Endothelial cell of umbilical vein (primary cell): ENCODE measurements at regions not wholly inside any gene's neighbourhood (a gene's known extent, or its start where the extent isn't known, plus 50 kb on each side); places are given as distances from the start of the nearest gene placed in this dataset.

ENCODE experiments used
- BruUV-seq: library from RNA; stranded (reverse); fragments of 400-500 nt; replicated peaks from 2 replicates; lab custom pipeline; 2021; lab: Mats Ljungman, UMichigan
- CTCF ChIA-PET: fragments of 300-600, 350-600 bp; sonication (Branson Sonifier 250); formaldehyde crosslinking; loops from one replicate; lab custom pipeline; 2021; ENCODE audit warnings: antibody characterized with exemption, inconsistent platforms; lab: Charles Lee
- POLR2A ChIA-PET: fragments of 300-600, 350-600 bp; sonication (Branson Sonifier 250); formaldehyde crosslinking; loops from one replicate; lab custom pipeline; 2021; ENCODE audit warnings: antibody characterized with exemption, inconsistent platforms; lab: Charles Lee
- DNase-seq: peaks from one replicate; pipeline ENCODE4 v3.0.0-alpha.2; 2011; ENCODE audit warnings: low read depth, low spot score
- FAIRE-seq: peaks from 2 replicates; lab custom pipeline; 2011; peaks lifted over from hg19 to GRCh38; lab: Jason Lieb, UNC
- H2AFZ ChIP-seq: 2 replicates; pipeline ENCODE4 v1.6.0; 2012; ENCODE audit warnings: low read depth, low read length, control low read depth, inconsistent platforms
- H3K27ac ChIP-seq: 2 replicates; pipeline ENCODE4 v1.5.1; 2011; ENCODE audit warnings: low read depth, mild to moderate bottlenecking, control low read depth, low read length, moderate library complexity; ENCODE audit not compliant: insufficient read depth
- H3K27me3 ChIP-seq, 2 experiments: 2 replicates each; pipeline versions ENCODE4 v1.6.0 to v1.6.1; 2011; ENCODE audit warnings: low read length in 2 of 2, mixed read lengths in 1 of 2; ENCODE audit not compliant: control insufficient read depth in 2 of 2, insufficient read depth in 2 of 2
- H3K36me3 ChIP-seq, 2 experiments: 2 replicates in 1 of 2; 3 replicates in 1 of 2; pipeline ENCODE4 v1.5.1; 2011; ENCODE audit warnings: low read length in 2 of 2, mild to moderate bottlenecking in 1 of 2, moderate library complexity in 1 of 2; ENCODE audit not compliant: control insufficient read depth in 2 of 2, insufficient read depth in 2 of 2; ENCODE audit errors: extremely low read depth in 1 of 2
- H3K4me1 ChIP-seq: 3 replicates; pipeline ENCODE4 v1.5.1; 2011; ENCODE audit warnings: mild to moderate bottlenecking, low read length; ENCODE audit not compliant: control insufficient read depth, insufficient read depth; ENCODE audit errors: extremely low read depth
- H3K4me2 ChIP-seq: 2 replicates; pipeline ENCODE4 v1.6.1; 2011; ENCODE audit warnings: low read length, control low read depth, mixed read lengths; ENCODE audit not compliant: insufficient read depth
- H3K4me3 ChIP-seq, 3 experiments: fragments of 200-600 bp in 1 of 3; sonication (generic), shearing (Covaris generic) in 1 of 3; replicated peaks in 1 of 3; 2 replicates each; pipeline ENCODE4 v1.5.1; 2011 to 2016; ENCODE audit warnings: control low read depth in 3 of 3, low read length in 3 of 3, mild to moderate bottlenecking in 2 of 3, inconsistent platforms in 1 of 3, low read depth in 1 of 3, moderate library complexity in 1 of 3; ENCODE audit not compliant: insufficient read depth in 1 of 3
- H3K79me2 ChIP-seq: 2 replicates; pipeline ENCODE4 v1.6.0; 2012; ENCODE audit warnings: low read length, inconsistent platforms; ENCODE audit not compliant: control insufficient read depth, insufficient read depth
- H3K9ac ChIP-seq: replicated peaks from 2 replicates; pipeline ENCODE3; 2011; ENCODE audit warnings: low read length, control low read depth; ENCODE audit not compliant: insufficient read depth; ENCODE audit errors: extremely low read depth
- H3K9me1 ChIP-seq: replicated peaks from 3 replicates; pipeline ENCODE4 v1.6.0; 2011; ENCODE audit warnings: mild to moderate bottlenecking, low read length; ENCODE audit not compliant: control insufficient read depth, insufficient read depth; ENCODE audit errors: extremely low read depth
- H3K9me3 ChIP-seq: replicated peaks from 2 replicates; pipeline ENCODE4 v1.5.1; 2012; ENCODE audit warnings: low read length, inconsistent platforms; ENCODE audit not compliant: control insufficient read depth, insufficient read depth
- H4K20me1 ChIP-seq: replicated peaks from 2 replicates; pipeline ENCODE3; 2011; ENCODE audit warnings: mild to moderate bottlenecking, low read length; ENCODE audit not compliant: control insufficient read depth, insufficient read depth; ENCODE audit errors: extremely low read depth
- CTCF ChIP-seq, 2 donors: IDR thresholded peaks; 1 replicate in 1 of 2; 2 replicates in 1 of 2; pipeline ENCODE4 v1.5.1; 2011; ENCODE audit warnings: low read length in 2 of 2, mild to moderate bottlenecking in 2 of 2, moderate library complexity in 2 of 2, control low read depth in 1 of 2, inconsistent platforms in 1 of 2, low read depth in 1 of 2; ENCODE audit not compliant: insufficient read depth in 1 of 2; ENCODE audit errors: extremely low read depth in 1 of 2
- EZH2 ChIP-seq: IDR thresholded peaks from 2 replicates; pipeline ENCODE4 v1.6.1; 2012; ENCODE audit warnings: borderline replicate concordance, low read depth, mild to moderate bottlenecking, moderate library complexity, low read length, inconsistent platforms; ENCODE audit not compliant: severe bottlenecking
- FOS ChIP-seq: IDR thresholded peaks from 2 replicates; pipeline ENCODE4 v1.6.1; 2011; ENCODE audit warnings: mild to moderate bottlenecking, low read length, moderate library complexity, borderline replicate concordance; ENCODE audit not compliant: insufficient read depth
- GATA2 ChIP-seq: IDR thresholded peaks from 2 replicates; pipeline ENCODE4 v1.7.0; 2011; ENCODE audit warnings: low read depth, mild to moderate bottlenecking, moderate library complexity, mixed read lengths, low read length; ENCODE audit not compliant: insufficient read length, insufficient read depth
- JUN ChIP-seq: IDR thresholded peaks from 2 replicates; pipeline ENCODE4 v1.6.1; 2011; ENCODE audit warnings: borderline replicate concordance, low read depth; ENCODE audit not compliant: insufficient read length, insufficient read depth
- MAX ChIP-seq: IDR thresholded peaks from 2 replicates; pipeline ENCODE4 v1.6.1; 2011; ENCODE audit not compliant: insufficient read depth, insufficient read length
- MYC ChIP-seq: IDR thresholded peaks from one replicate; pipeline ENCODE4 v1.6.1; 2011; ENCODE audit warnings: mild to moderate bottlenecking, low read depth, low read length
- dilution Hi-C: fragments of 300-500 bp; cut with MboI; formaldehyde crosslinking; loops from one replicate; pipeline ENCODE4 v1.15.0; 2019; ENCODE audit warnings: low sequenced_read_pairs; ENCODE audit not compliant: extremely low pct_ligation_motif_present
- intact Hi-C: fragments of 100-400 bp; cut with micrococcal nuclease; formaldehyde crosslinking; loops from one replicate; pipeline ENCODE4 v1.10.0; 2022

DNA sequence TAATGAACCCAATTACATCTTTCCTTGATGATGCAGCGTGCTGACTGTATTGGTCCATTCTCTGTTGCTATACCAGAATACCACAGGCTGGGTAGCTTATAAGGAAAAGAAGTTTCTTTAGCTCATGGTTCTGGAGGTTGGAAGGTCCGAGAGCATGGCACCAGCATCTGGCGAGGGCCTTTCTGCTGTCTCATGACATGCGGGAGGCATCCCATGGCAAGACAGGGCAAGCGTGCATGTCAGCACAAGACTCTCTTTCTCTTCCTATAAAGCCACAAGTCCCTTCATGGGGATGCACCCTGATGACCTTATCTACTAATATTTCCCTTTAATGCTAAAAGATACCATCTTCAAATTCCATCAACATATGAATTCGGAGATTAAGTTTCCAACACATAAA is 122.8 kb upstream of the FHL2 start:
- no TSS peak for BruUV-seq
- Histone ChIP-seq H4K20me1 (no peaks in the 10 kb centered on the region), H3K9ac (no peak overlapping the region), H3K36me3 (no peaks in the 10 kb centered on the region), H3K27me3 (no peaks in the 10 kb centered on the region), H3K4me1 (no peaks in the 10 kb centered on the region), H3K9me3 (no peaks in the 10 kb centered on the region), H3K79me2 (no peaks in the 10 kb centered on the region), H2AFZ (no peak overlapping the region), H3K27ac (no peak overlapping the region), H3K4me2 (no peak overlapping the region), H3K9me1 (no peaks in the 10 kb centered on the region), H3K4me3 (no peak overlapping the region)
- ChIA-PET CTCF (interaction anchor here (0.7 to 9.9 kb wide), 33 partner anchors 10 to 378 kb away, joined by 3 to 219 read pairs (median 7); partner anchors contain the start of genes FHL2 and TGFBRAP1), POLR2A (interaction anchor here (1.0 kb wide), 2 partner anchors 123 to 132 kb away, joined by 3 to 4 read pairs; partner anchors contain the start of gene FHL2)
- no peak for FAIRE-seq
- no peak for DNase-seq
- dilution Hi-C loops, result no loop called here
- TF ChIP-seq FOS (no peak), EZH2 (no peak), MAX (no peak), JUN (no peak), MYC (no peak), GATA2 (no peak), CTCF (IDR thresholded peaks at IDR 0.05; ENCODE audit: extremely low read depth in 1 of 2, insufficient read depth in 1 of 2, low read depth in 1 of 2, low read length in 2 of 2) (no peak)
- intact Hi-C loops, result loop anchor here (1.0 to 5.0 kb wide), 4 partner anchors 125 to 284 kb away; no protein-coding TSS in a partner anchor
